HG03439 (cell line): ENCODE measurements at regions not wholly inside any gene's neighbourhood (a gene's known extent, or its start where the extent isn't known, plus 50 kb on each side); places are given as distances from the start of the nearest gene placed in this dataset.
"Not testable (repeated sequence)": the region's sequence is repeated elsewhere in the genome, so short reads cannot be mapped to it uniquely, and the experiment has no call there.

Source experiments
- ATAC-seq: cut with Tn5 transposase; IDR thresholded peaks from one replicate; pipeline ENCODE4 v1.9.1; 2021; ENCODE audit warnings: mild to moderate bottlenecking, moderate library complexity; ENCODE audit not compliant: unreplicated experiment

DNA sequence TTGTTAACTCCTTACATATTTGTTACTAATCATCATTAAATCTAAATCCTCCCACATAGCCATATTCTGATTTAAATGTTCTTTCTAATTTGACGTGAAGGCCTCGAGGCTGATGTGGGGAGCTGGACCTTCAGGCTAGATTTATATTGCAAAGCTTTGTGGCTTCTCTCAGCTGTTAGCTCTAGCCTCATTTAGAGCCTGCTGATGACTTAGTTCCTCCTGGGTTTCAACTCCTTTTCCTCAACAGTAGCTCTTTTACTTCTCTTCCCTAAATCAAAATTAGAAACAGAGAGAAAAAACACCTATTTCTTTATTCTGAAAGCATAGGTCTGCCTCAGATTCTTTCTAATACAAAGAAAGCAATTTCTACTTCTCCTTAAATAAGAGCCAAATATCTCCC is 477.5 kb upstream of the CCDC196 start:
- no peak for ATAC-seq

DNA sequence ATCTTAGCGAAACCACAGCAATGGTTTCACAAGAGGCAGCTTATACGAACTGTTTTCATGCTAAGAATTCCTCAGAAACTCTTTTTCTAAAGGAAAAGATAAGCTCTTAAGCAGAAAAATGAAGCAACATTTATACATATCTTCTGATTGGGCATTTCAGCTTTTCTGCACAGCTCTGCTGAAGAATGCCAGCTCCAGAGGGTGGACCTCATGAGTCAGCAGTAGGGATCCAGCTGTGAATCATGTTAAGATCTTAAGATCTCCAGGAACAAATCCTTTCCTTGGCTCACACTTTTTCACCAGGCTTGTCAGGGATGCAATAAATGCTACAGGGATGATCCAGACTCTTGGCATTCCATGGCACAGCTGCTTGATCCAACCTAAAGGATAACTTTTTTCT is 477.1 kb upstream of the CCDC196 start:
- no peak for ATAC-seq

DNA sequence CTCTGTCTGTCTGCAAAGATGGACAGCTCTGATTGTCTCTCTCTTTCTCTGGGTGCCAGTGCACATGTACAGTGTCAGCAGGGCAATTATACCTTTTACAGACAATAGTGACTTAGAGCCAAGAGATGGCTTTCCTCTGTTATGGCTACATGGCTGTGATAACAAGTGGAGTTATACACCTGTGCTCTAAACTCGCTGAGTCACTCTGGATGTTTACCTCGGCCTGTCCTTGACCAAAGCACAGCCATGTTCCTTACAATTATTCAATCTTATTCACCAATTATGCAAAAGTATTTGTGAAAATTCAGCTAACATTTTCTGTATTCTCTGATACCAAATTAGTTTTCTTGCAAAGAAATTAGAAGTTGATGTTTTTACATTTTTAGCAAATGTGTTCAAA is 475.5 kb upstream of the CCDC196 start:
- ATAC-seq, result no peak

DNA sequence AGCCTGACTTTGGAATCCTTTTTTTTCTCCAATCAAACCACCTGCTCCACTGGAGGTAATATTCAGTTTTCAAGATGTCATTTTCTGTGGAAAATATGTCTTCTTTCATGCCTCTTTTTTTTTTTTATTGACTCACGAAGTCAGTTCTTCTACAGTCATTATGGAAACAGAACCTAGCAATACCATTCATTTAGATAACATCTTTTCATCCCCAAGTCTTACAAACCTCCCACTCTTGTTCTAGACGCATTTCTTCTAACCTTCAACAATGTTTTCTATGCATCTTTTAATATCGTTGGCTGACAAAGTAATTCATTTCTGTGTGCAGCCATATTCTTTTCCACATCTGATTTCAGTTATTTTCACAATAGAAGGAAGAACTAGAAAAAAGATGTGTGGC is 474.3 kb upstream of the CCDC196 start:
- ATAC-seq, result no peak

DNA sequence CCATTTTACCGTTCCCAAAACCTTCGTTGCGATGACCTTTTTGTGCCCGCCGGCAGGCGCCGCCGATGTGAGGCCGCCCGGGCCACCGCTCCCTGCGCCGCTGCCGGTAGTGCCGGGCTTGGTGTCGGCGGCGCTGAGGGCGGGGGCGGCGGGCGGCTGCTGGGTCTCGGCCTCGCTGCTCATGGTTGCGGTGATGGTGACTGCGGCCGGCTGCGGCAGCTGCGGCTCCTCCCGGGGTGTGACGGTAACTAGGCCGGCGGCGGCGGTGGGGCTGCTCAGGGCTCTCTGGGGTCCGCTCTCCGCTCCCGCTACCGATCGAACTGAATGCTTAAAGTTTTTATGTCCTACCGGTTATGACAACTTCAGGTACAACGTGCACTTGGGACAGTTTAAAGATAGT is 472.6 kb upstream of the CCDC196 start:
- ATAC-seq, result not testable (repeated sequence)

DNA sequence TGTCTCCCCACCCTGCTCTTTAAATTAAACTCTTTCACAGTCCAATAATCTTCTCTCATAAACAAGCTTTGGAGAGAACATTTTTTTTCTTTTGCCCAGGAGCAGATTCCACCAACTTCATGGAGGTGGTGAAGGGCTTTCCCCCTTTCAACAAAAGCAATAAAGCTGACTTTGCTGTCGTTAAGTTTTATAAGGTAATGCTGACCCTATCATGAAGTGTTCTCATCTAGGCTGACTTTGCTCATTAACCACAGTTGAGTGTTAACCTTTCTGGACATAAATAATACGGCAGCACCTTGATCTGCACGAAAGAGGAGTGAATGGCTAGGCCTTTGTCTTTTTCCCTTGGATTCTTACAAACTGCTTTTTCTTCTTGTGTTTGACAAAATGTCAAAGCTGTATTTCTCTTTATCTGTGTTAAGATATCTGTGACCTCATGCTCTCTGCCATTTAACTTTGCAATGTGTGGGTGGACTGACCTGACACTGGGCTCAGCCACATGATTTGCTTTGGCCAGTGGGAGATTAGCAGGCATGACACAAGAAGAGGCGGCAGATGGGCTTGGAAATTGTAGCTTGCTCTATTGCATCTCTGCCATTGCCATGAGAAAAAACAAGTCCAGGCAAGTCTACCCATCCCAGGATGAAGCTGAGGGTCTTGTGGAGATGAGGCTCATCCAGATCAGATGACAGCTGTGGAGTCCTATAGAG is 470.9 kb upstream of the CCDC196 start:
- no peak for ATAC-seq

DNA sequence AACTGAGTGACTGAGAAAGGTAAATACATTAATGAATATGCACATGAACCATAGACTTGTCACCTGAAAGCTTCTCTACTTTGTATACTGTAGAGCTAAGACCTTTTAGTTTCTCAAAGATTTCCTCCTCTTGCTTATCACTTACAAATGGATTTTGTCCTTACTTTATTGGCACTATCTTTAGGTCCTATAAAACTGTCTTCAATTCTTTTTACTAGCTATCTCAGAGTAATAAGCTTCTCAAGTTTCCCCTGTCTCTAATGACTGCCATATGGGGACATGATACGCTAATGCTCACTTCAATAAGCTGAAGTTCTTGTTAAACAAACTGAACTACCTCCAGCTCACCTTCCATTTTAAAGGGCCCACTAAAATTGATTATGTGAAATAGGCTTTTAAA is 468.2 kb upstream of the CCDC196 start:
- ATAC-seq, result no peak

DNA sequence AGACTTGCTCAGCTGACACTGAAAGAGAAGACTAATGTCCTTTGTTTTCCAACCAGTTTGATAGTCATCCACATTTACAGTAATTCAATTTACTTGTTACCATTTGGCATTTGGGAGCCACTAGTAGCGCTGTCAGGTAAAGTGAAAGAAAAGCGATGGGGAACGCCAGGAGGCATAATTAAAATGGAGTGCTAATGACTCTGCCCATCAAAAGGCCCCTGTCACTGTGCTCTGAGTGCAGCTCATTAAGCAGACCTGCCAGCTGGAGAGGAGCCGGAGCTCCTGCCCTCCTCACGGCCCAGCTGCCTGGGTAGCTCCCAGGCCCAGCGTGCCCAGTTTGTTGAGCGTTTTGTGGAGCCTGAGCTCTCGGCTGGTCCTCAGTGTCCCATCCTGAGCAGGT is 463.6 kb upstream of the CCDC196 start:
- ATAC-seq, result no peak

DNA sequence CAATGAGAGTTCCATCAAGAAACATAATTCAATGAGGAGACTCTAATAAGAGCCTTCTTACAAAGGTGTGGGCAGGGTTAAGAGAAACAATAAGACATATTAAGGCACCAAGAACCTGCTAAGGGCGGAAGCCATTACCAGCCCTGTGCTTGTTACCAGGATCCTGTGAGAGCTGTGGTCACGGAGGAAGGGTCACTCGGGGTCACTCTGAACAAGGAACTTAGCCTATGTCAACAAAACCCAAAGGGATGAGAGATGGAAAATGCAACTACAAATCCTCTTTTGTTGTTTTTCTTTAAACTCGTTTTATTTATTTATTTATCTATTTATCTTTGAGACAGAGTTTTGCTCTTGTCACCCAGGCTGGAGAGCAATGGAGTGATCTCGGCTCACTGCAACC is 460.4 kb upstream of the CCDC196 start:
- ATAC-seq, result no peak

DNA sequence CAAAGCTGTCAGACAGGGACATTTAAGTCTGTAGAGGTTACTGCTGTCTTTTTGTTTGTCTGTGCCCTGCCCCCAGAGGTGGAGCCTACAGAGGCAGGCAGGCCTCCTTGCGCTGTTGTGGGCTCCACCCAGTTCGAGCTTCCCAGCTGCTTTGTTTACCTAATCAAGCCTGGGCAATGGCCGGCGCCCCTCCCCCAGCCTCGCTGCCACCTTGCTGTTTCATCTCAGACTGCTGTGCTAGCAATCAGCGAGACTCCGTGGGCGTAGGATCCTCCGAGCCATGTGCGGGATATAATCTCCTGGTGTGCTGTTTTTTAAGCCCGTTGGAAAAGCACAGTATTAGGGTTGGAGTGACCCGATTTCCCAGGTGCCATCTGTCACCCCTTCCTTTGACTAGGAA is 454.2 kb upstream of the CCDC196 start:
- ATAC-seq, result not testable (repeated sequence)

DNA sequence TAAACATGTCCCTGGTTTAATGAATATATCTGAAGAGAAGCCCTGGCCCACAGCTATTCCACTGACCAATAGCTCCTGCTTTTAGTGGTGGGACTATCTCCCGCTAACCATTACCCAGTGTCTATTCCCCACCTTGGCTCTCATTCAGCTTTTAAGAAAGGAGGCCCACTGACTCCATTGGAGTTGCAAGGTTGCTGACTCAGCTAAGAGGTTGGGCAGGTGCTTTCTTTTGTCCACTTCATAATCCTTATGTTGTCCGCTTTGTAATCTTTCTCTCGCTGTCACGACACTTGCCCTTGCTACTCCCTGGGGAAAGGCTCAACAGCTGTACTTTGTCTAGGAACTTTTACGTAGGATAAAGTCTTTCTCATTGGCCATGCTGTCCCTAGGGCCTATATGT is 453.4 kb upstream of the CCDC196 start:
- ATAC-seq, result no peak

DNA sequence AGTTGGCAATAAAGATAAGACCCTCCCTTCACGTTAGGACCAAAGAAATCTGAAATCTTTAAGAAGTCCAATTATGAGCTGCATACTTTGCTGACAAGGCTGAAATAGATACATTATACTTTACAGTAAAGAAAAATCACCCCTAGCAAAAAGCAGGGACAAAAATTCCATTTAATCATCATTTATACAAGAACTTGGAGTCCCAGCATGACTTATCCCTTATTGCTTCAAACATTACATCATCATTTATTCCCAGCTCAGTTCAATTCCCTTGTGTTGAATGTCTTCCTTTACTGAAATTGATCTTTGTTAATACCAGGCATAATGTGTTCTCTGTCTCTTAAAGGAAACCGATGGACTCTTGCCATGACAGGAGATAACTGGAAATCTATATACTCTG is 449.6 kb upstream of the CCDC196 start:
- no peak for ATAC-seq

DNA sequence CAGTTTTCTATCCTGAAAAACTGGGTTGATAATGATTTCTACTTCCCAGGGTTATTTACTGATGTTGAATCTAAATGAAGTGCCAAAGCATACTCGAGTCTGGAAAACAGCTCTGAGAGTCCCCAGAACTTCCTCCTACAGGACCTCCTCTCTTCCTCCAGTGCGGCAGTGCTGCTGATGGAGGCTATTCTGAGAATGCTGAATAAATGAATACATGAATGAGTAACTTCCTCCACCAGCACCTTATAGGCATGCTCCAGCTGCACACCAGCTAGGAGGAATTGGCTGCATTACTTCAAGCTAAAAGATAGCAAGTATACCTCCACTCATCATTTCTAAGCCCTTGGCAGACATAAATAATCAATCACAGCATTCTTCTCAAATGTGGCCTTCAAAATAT is 448.8 kb upstream of the CCDC196 start:
- no peak for ATAC-seq

DNA sequence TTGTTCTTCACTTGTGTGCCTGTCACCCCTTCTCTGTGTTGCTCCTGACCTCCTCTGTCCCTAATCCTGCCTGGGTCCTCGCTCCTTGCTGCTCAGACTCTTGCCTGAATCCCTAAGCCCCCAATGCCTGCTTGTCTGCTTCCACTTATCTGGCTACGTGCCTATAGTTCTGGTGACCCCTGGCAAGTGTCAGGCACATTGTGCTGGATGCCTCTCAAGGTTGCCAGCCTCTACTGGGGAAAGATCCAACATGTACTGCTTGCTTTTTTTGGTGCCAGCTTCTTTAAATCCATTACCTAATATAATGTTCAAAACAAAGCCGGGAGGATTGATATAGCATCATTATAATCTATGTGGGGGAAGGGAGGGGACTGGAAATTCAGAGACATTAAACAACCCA is 448.0 kb upstream of the CCDC196 start:
- no peak for ATAC-seq

DNA sequence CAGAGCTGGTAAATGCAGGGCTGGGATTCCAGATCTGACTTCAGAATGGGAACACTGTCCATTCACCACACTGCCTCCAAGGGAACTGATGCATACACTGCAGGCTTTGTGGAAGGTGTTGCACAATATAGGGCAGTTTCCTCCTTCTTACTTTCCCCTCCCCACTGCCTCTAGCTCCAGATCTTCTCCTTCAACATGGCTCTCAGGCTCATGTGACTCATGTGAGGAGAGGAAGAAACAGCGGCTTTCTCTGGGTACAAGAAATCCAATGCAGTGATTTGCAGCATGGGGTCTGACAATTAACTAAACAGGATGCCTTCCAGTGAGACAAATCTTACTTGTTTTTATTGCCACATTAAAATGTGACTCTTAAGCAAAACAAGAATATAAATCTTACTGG is 447.6 kb upstream of the CCDC196 start:
- ATAC-seq, result no peak

DNA sequence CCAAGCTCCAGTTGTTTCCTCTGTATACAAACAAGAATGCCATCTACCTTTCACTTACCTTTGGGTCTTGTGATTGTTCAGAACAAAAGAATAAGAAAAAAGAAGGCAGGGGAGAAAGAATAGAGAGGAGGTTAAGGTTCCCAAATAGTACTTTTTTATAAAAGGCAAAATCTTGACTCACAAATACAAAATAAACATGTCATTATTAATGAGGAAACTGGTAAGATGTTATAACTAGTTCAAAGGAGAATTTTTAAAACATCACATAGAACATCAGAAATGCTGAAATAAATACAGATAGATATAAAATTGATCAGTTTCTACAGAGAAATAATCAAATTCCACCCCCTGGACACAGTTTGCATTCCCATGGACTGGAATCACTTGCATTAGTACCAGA is 446.7 kb upstream of the CCDC196 start:
- no peak for ATAC-seq

DNA sequence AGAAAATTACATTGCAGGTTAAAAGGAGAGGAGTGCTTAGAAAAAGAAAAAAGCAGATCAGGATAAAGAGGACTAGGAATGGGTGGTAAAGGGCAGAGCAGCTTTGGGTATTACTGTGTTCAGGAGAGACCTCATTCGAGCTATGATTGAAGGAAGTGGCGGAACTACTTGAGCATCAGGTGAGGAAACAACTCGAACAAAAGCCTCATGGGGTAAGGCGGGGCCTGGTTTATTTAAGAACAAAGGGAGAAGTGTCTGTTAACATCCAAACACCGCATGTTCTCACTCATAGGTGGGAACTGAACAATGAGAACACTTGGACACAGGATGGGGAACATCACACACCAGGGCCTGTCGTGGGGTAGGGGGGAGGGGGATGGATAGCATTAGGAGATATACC is 444.6 kb upstream of the CCDC196 start:
- ATAC-seq, result no peak

DNA sequence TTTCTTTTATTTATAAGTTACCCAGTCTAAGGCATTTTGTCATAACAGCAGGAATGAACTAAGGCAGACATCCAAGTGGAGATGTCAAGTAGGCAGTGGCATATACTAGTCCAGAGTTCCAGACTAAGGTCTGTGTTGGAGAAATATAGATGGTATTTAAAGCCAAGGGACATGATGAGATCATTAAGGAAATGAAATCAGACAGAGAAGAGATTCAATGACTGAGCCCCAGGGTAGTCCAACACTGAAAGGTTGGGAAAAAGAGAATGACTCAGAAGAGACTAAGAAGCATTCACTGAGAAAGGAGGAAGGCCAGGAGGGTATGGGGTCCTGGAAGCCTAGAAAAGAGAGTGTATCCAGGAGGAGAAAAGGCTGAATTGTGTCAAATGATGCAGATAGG is 442.2 kb upstream of the CCDC196 start:
- ATAC-seq, result no peak

DNA sequence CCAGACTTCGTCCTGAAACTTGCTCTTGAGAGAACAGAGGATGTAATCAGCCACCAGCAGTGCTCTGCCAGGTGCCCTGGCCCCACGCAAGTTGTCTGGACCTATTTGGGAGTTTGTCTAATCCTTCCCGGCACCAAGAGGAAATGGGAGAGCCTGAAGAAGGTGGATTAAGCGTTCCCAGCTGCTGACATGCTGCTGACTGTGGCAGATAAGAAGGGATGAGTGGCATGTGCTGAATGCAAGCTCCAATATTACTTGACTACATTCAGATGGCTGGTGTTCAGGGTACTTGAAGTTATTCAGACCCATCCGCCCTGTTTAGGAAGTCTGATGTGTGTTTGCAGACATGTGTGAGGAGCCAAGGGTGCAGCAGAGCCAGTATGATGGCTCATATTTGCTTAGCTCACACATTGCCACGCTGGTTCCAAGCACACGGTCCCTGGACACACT is 440.6 kb upstream of the CCDC196 start:
- ATAC-seq, result no peak

DNA sequence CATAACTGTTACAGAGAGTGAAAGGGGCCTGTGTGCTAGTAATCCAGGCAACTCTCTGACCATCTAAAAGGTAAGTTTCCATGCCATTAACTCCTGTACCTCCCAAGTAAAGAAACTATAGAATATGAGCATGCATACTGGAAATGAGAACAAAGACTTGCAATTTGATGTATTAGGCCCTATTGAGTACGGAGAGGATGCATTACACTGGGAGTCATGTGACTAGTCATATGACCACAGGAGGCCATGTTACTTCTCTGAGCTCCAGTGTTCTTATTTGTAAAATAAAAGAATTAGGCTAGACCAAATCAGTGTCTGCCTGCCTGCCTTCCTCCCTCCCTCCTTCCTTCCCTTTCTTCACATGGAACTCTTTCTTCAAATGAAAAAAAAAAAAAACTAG is 440.1 kb upstream of the CCDC196 start:
- ATAC-seq, result no peak

DNA sequence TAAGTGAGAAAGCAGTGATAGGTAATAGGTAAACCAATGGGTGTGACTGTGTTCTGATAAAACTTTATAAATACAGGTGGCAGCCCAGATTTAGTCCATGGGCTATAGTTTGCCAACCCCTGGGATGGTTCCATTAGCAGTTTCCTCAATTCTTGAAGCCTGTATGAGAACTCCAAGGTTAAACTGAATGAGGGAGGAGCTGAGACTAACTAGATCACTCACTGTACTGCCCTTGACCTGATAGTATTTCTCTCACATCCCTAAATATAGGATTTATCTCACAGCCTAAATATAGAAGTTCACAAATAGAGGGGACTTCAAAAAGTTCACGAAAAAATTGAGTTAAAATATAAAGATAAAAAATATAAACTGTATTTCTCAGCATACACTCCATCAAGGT is 439.6 kb upstream of the CCDC196 start:
- no peak for ATAC-seq

DNA sequence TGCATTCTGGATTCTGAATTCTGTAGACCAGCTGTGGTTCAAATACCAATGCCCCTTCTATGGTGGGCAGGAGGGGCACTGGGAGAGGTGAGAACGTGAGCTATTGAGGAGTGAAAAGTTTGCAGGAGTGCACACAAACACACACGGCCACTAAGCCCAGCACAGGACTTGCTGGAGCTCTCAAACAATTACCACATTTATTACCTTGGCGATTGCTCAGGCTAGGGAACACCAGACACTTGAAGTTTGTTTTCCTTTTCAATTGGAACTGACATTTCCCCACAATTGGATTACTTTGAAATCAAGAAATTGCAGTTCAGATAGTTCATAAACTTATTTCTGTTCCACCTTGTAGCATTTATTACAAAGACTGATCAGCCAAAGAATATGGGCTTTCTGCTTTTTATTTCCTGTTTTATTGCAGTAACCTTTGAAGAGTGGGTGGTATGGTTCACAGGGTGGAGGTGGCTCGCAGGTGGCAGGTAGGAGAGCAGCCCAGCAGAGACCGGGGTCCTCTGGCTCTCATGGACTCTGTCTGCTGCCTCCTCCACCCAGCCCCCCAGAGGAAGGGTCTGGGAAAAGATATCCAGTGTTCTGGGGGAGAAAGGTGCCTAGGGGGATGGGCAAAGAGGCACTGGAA is 429.8 kb upstream of the CCDC196 start:
- ATAC-seq, result no peak
